ENCODE measurements at regions not wholly inside any gene's neighbourhood (a gene's known extent, or its start where the extent isn't known, plus 50 kb on each side); places are given as distances from the start of the nearest gene placed in this dataset.

DNA sequence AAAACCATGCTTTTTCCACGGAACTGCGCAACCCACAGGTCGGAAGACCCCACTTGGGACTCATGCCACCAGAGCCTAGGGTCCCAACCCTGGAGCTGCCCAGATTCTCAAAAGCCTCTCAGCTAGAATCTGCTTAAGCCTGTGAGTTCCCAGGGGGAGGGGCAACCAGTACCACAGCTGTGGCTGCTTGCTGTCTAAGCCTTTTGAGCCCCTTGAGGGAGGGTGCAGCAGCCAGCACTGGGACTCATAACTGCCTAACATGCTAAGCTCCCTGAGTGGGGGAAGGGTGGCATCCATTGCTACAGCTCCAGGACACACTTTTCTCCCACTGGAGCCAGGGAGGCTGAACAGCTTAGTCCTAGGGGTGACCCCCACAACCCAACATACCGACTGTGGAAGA, 485.6 kb upstream of the GRM3 start:
- TF ChIP-seq, protein P1, sequence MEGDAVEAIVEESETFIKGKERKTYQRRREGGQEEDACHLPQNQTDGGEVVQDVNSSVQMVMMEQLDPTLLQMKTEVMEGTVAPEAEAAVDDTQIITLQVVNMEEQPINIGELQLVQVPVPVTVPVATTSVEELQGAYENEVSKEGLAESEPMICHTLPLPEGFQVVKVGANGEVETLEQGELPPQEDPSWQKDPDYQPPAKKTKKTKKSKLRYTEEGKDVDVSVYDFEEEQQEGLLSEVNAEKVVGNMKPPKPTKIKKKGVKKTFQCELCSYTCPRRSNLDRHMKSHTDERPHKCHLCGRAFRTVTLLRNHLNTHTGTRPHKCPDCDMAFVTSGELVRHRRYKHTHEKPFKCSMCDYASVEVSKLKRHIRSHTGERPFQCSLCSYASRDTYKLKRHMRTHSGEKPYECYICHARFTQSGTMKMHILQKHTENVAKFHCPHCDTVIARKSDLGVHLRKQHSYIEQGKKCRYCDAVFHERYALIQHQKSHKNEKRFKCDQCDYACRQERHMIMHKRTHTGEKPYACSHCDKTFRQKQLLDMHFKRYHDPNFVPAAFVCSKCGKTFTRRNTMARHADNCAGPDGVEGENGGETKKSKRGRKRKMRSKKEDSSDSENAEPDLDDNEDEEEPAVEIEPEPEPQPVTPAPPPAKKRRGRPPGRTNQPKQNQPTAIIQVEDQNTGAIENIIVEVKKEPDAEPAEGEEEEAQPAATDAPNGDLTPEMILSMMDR (IDR thresholded peaks at IDR 0.05), result no peak
- H3K9me3 ChIP-seq, result no peaks in the 10 kb centered on the region

GRCh38 chr7:86155623-86156022, 488.1 kb upstream of the GRM3 start:
- DNase-seq (ENCODE audit: low spot score in 2 of 2), result no peak
- H3K4me3 ChIP-seq, result no peak overlapping the region
- TF ChIP-seq, protein P1 (IDR thresholded peaks at IDR 0.05), result no peak
- no peak overlapping the region for H3K27ac ChIP-seq
- no peaks in the 10 kb centered on the region for H3K27me3 ChIP-seq
- no peaks in the 10 kb centered on the region for H3K36me3 ChIP-seq
- no peaks in the 10 kb centered on the region for H3K9me3 ChIP-seq
- no peaks in the 10 kb centered on the region for H3K4me1 ChIP-seq
- intact Hi-C loops (cut with DNase I), result no loop called here

More for the DNA sequence above, 485.6 kb upstream of the GRM3 start:
- H3K27ac ChIP-seq, result no peak overlapping the region
- no peaks in the 10 kb centered on the region for H3K4me1 ChIP-seq
- H3K36me3 ChIP-seq, result no peaks in the 10 kb centered on the region
- intact Hi-C loops (cut with DNase I), result no loop called here
- no peak overlapping the region for H3K4me3 ChIP-seq
- H3K27me3 ChIP-seq, result no peaks in the 10 kb centered on the region
- DNase-seq (ENCODE audit: low spot score in 2 of 2), result no peak

DNA sequence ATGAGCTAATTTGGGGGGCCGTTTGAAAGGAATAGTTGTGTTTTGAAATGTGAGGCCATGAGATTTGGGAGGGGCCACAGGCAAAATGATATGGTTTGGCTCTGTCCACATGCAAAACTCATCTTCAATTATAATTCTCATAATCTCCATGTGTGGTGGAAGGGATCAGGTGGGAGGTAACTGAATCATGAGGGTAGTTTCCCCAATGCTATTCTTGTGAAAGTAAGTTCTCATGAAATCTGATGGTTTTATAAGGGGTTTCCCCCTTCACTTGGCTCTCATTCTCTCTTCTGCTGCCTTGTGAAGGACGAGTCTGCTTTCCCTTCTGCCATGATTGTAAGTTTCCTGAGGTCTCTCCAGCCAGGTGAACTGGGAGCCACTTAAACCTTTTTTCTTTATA, 490.8 kb upstream of the GRM3 start:
- Histone ChIP-seq H3K27ac (no peak overlapping the region), H3K4me1 (no peaks in the 10 kb centered on the region), H3K4me3 (no peak overlapping the region), H3K9me3 (no peaks in the 10 kb centered on the region), H3K36me3 (no peaks in the 10 kb centered on the region), H3K27me3 (no peaks in the 10 kb centered on the region)
- DNase-seq (ENCODE audit: low spot score in 2 of 2), result no peak
- TF ChIP-seq, protein P1 (IDR thresholded peaks at IDR 0.05), result no peak
- intact Hi-C loops (cut with DNase I), result no loop called here

- Histone ChIP-seq H3K9me3 (no peaks in the 10 kb centered on the region), H3K27ac (no peak overlapping the region), H3K4me1 (no peaks in the 10 kb centered on the region), H3K4me3 (no peak overlapping the region), H3K27me3 (no peaks in the 10 kb centered on the region), H3K36me3 (no peaks in the 10 kb centered on the region)
- no peak for DNase-seq (ENCODE audit: low spot score in 2 of 2)
- TF ChIP-seq, protein P1 (IDR thresholded peaks at IDR 0.05), result no peak
- intact Hi-C loops (cut with DNase I), result no loop called here
Observed at GRCh38 chr7:86149024-86149665, 494.6 kb upstream of the GRM3 start.

GRCh38 chr7:86148501-86148900, 495.2 kb upstream of the GRM3 start:
- no peaks in the 10 kb centered on the region for H3K9me3 ChIP-seq
- intact Hi-C loops (cut with DNase I), result no loop called here
- H3K4me3 ChIP-seq, result no peak overlapping the region
- DNase-seq (ENCODE audit: low spot score in 2 of 2), result no peak
- no peaks in the 10 kb centered on the region for H3K36me3 ChIP-seq
- no peaks in the 10 kb centered on the region for H3K4me1 ChIP-seq
- no peaks in the 10 kb centered on the region for H3K27me3 ChIP-seq
- no peak overlapping the region for H3K27ac ChIP-seq
- TF ChIP-seq, protein P1 (IDR thresholded peaks at IDR 0.05), result no peak

GRCh38 chr7:86137343-86137742, 506.4 kb upstream of the GRM3 start:
- TF ChIP-seq, protein P1 (IDR thresholded peaks at IDR 0.05), result no peak
- Histone ChIP-seq H3K27me3 (no peaks in the 10 kb centered on the region), H3K36me3 (no peaks in the 10 kb centered on the region), H3K4me1 (no peaks in the 10 kb centered on the region), H3K9me3 (no peaks in the 10 kb centered on the region), H3K4me3 (no peak overlapping the region), H3K27ac (no peak overlapping the region)
- intact Hi-C loops (cut with DNase I), result no loop called here
- no peak for DNase-seq (ENCODE audit: low spot score in 2 of 2)

All from ascending aorta (tissue), 2 donors.